CD4-positive, alpha-beta memory T cell (primary cell): ENCODE measurements at regions not wholly inside any gene's neighbourhood (a gene's known extent, or its start where the extent isn't known, plus 50 kb on each side); places are given as distances from the start of the nearest gene placed in this dataset.

Experiments
- CTCF ChIA-PET: fragments of 350-600 bp; sonication (Branson Sonifier 250); formaldehyde crosslinking; loops from one replicate; lab custom pipeline; 2021; ENCODE audit warnings: inconsistent platforms; ENCODE audit not compliant: partially characterized antibody; lab: Charles Lee
- POLR2A ChIA-PET: fragments of 350-600 bp; sonication (Branson Sonifier 250); formaldehyde crosslinking; loops from one replicate; lab custom pipeline; 2021; ENCODE audit not compliant: partially characterized antibody; lab: Charles Lee
- DNase-seq, 5 donors: peaks; one replicate each; pipeline versions ENCODE4 v3.0.0 to v3.0.0-alpha.2; 2020 to 2022; ENCODE audit warnings: mixed read lengths in 1 of 5
- H3K27ac ChIP-seq: one replicate; pipeline ENCODE4 v1.7.0; 2013; ENCODE audit warnings: low read depth, low read length
- H3K27me3 ChIP-seq: 2 replicates; pipeline ENCODE4 v1.7.0; 2013; ENCODE audit warnings: mild to moderate bottlenecking, low read length, moderate library complexity; ENCODE audit not compliant: insufficient read depth
- H3K36me3 ChIP-seq: 2 replicates; pipeline ENCODE4 v1.7.0; 2013; ENCODE audit warnings: mild to moderate bottlenecking, low read length, moderate library complexity; ENCODE audit not compliant: insufficient read depth
- H3K4me1 ChIP-seq: 2 replicates; pipeline ENCODE4 v1.7.0; 2013; ENCODE audit warnings: mild to moderate bottlenecking, low read length, moderate library complexity; ENCODE audit not compliant: insufficient read depth
- H3K4me3 ChIP-seq, 2 donors: one replicate each; pipeline ENCODE4 v1.7.0; 2013; ENCODE audit warnings: low read length in 2 of 2, mild to moderate bottlenecking in 1 of 2
- H3K9me3 ChIP-seq, 2 donors: one replicate each; pipeline ENCODE4 v1.7.0; 2013; ENCODE audit warnings: low read length in 2 of 2, control low read depth in 1 of 2; ENCODE audit not compliant: control insufficient read depth in 1 of 2
- H3K27ac Mint-ChIP-seq, 7 donors: one replicate each; pipeline ENCODE4 v1.8.0; 2020 to 2021; ENCODE audit warnings: mixed read lengths in 7 of 7, mild to moderate bottlenecking in 6 of 7, inconsistent platforms in 3 of 7, moderate library complexity in 3 of 7
- H3K27me3 Mint-ChIP-seq, 2 donors: one replicate each; pipeline ENCODE4 v1.8.0; 2020 to 2021; ENCODE audit warnings: mixed read lengths in 2 of 2
- H3K36me3 Mint-ChIP-seq, 2 donors: one replicate each; pipeline ENCODE4 v1.8.0; 2020 to 2021; ENCODE audit warnings: mixed read lengths in 2 of 2, inconsistent platforms in 1 of 2, mild to moderate bottlenecking in 1 of 2
- H3K4me1 Mint-ChIP-seq, 4 donors: one replicate each; pipeline ENCODE4 v1.8.0; 2020 to 2021; ENCODE audit warnings: mixed read lengths in 4 of 4, mild to moderate bottlenecking in 1 of 4
- H3K4me3 Mint-ChIP-seq, 8 donors: one replicate each; pipeline ENCODE4 v1.8.0; 2020 to 2021; ENCODE audit warnings: mixed read lengths in 8 of 8, mild to moderate bottlenecking in 7 of 8, moderate library complexity in 6 of 8, inconsistent platforms in 3 of 8
- H3K9me3 Mint-ChIP-seq, 8 donors: one replicate each; pipeline ENCODE4 v1.8.0; 2020 to 2021; ENCODE audit warnings: mixed read lengths in 8 of 8, mild to moderate bottlenecking in 5 of 8, inconsistent platforms in 3 of 8, moderate library complexity in 1 of 8
- intact Hi-C: fragments of 100-400 bp; cut with micrococcal nuclease; formaldehyde crosslinking; loops from one replicate; pipeline ENCODE4 v1.15.1; 2023

DNA sequence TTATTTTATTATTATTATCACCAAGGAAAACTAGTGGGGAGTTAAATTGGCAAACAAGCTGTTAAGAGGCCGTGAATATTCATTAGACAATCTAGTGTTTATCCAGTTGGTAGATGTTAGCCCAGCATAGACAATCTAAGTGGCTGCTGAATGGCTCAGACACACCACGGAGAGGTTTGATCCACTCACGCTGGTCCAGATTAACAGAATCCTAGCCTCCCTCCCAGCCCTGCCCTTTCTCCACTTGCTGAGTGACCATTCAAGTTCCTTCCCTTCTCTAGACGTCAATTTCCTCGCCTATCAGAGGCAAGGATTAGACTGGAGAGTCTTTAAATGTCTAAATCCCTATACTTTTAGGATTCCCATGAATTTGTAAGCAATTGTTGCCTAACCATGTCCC is 80.1 kb downstream of the RRAGC start:
- no peaks in the 10 kb centered on the region for H3K4me1 ChIP-seq
- H3K27ac ChIP-seq = no peak overlapping the region
- no peaks in the 10 kb centered on the region for H3K9me3 ChIP-seq
- CTCF ChIA-PET = no interaction called here
- Mint-ChIP-seq H3K4me1 (no peaks in the 10 kb centered on the region), H3K27me3 (peaks cover 35 to 45% of the 10 kb centered on the region in 2 donors), H3K27ac (no peak overlapping the region), H3K4me3 (no peak overlapping the region), H3K36me3 (no peaks in the 10 kb centered on the region), H3K9me3 (no peaks in the 10 kb centered on the region)
- DNase-seq = no peak
- H3K4me3 ChIP-seq = no peak overlapping the region
- POLR2A ChIA-PET = no interaction called here
- H3K27me3 ChIP-seq = no peaks in the 10 kb centered on the region
- no peaks in the 10 kb centered on the region for H3K36me3 ChIP-seq
- intact Hi-C loops = no loop called here

GRCh38 chr1:38778521-38778920 is 81.1 kb downstream of the RRAGC start:
- no peaks in the 10 kb centered on the region for H3K4me1 Mint-ChIP-seq
- no peak overlapping the region for H3K4me3 Mint-ChIP-seq
- no peaks in the 10 kb centered on the region for H3K9me3 ChIP-seq
- no peak overlapping the region for H3K27ac Mint-ChIP-seq
- no peak overlapping the region for H3K4me3 ChIP-seq
- no peaks in the 10 kb centered on the region for H3K9me3 Mint-ChIP-seq
- ChIA-PET CTCF (interaction anchor here (1.3 kb wide), 1 partner anchor 23 kb away, joined by 3 read pairs; no protein-coding TSS in a partner anchor), POLR2A (no interaction called here)
- H3K27me3 Mint-ChIP-seq = peaks cover 28 to 38% of the 10 kb centered on the region in 2 donors
- no peaks in the 10 kb centered on the region for H3K36me3 Mint-ChIP-seq
- intact Hi-C loops = no loop called here
- no peak overlapping the region for H3K27ac ChIP-seq
- DNase-seq = no peak
- H3K36me3 ChIP-seq = no peaks in the 10 kb centered on the region
- H3K4me1 ChIP-seq = no peaks in the 10 kb centered on the region
- no peaks in the 10 kb centered on the region for H3K27me3 ChIP-seq

DNA sequence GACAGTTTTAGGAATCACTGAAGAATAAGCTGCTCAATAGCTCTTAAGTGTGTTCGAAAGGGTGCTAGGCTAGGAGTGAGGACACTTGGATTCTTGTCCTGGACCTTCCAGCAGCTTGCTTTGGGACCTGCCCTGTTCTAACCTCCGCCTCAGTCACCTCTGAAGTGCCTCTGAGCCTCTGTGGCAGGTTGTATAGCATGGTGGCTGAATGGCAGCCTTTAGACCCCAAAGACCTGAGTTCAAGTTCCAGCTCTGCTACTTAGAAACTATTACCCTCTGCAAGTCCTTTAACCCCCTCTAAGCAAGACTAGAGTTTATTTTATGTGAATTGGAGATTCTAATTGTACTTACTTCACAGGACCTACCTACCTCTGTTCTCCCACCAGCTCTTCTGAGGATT is 81.5 kb downstream of the RRAGC start:
- H3K27ac Mint-ChIP-seq = no peak overlapping the region
- intact Hi-C loops = no loop called here
- H3K9me3 Mint-ChIP-seq = no peaks in the 10 kb centered on the region
- no peaks in the 10 kb centered on the region for H3K4me1 Mint-ChIP-seq
- no peaks in the 10 kb centered on the region for H3K36me3 Mint-ChIP-seq
- no peak overlapping the region for H3K27ac ChIP-seq
- POLR2A ChIA-PET = no interaction called here
- H3K36me3 ChIP-seq = no peaks in the 10 kb centered on the region
- no peak overlapping the region for H3K4me3 ChIP-seq
- no peaks in the 10 kb centered on the region for H3K27me3 ChIP-seq
- no peak overlapping the region for H3K4me3 Mint-ChIP-seq
- CTCF ChIA-PET = interaction anchor here (1.3 kb wide), 2 partner anchors 12 to 22 kb away, joined by 3 read pairs; no protein-coding TSS in a partner anchor
- no peaks in the 10 kb centered on the region for H3K9me3 ChIP-seq
- no peaks in the 10 kb centered on the region for H3K4me1 ChIP-seq
- peaks cover 26 to 33% of the 10 kb centered on the region in 2 donors for H3K27me3 Mint-ChIP-seq
- DNase-seq = no peak

DNA sequence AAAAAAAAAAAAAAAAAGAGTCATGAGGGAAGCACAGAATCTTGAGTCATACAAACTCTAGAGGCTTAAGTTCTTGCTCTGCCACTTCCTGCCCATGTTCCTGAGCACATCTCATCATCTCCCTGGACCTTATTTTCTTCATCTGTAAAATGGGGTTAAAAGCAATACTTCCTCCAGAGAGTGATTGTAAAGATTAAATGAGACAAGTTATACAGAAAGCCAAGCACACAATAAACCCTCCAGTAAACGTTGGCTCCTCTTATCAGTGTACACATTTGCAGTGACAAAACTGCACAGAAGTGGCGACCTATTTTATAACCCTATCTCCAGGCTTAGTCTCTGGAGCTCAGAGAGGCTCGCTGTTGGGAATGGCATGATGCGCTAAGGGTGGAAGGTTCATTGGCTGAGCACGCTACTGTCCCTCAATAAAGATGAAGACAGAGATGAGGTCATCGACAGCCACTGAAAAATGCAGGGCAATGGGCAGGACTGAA is 82.1 kb downstream of the RRAGC start:
- intact Hi-C loops = no loop called here
- no peak overlapping the region for H3K4me3 Mint-ChIP-seq
- H3K9me3 ChIP-seq = no peaks in the 10 kb centered on the region
- POLR2A ChIA-PET = no interaction called here
- H3K27me3 ChIP-seq = no peaks in the 10 kb centered on the region
- CTCF ChIA-PET = interaction anchor here (1.3 kb wide), 2 partner anchors 12 to 21 kb away, joined by 3 read pairs; no protein-coding TSS in a partner anchor
- H3K27ac Mint-ChIP-seq = no peak overlapping the region
- H3K36me3 Mint-ChIP-seq = no peaks in the 10 kb centered on the region
- no peak for DNase-seq
- no peaks in the 10 kb centered on the region for H3K36me3 ChIP-seq
- H3K4me1 Mint-ChIP-seq = no peaks in the 10 kb centered on the region
- no peaks in the 10 kb centered on the region for H3K4me1 ChIP-seq
- no peak overlapping the region for H3K4me3 ChIP-seq
- no peak overlapping the region for H3K27ac ChIP-seq
- H3K9me3 Mint-ChIP-seq = no peaks in the 10 kb centered on the region
- peaks cover 25 to 31% of the 10 kb centered on the region in 2 donors for H3K27me3 Mint-ChIP-seq

- Mint-ChIP-seq H3K9me3 (no peaks in the 10 kb centered on the region), H3K27ac (no peak overlapping the region), H3K4me3 (no peak overlapping the region), H3K27me3 (peaks cover 15 to 23% of the 10 kb centered on the region in 2 donors), H3K36me3 (no peaks in the 10 kb centered on the region), H3K4me1 (no peaks in the 10 kb centered on the region)
- no peak overlapping the region for H3K27ac ChIP-seq
- H3K4me1 ChIP-seq = no peaks in the 10 kb centered on the region
- ChIA-PET POLR2A (no interaction called here), CTCF (interaction anchor here (1.3 kb wide), 1 partner anchor 11 kb away, joined by 3 read pairs; no protein-coding TSS in a partner anchor)
- intact Hi-C loops = no loop called here
- no peaks in the 10 kb centered on the region for H3K9me3 ChIP-seq
- H3K27me3 ChIP-seq = no peaks in the 10 kb centered on the region
- H3K4me3 ChIP-seq = no peak overlapping the region
- DNase-seq = no peak
- H3K36me3 ChIP-seq = no peaks in the 10 kb centered on the region
Observed at GRCh38 chr1:38776466-38777065, 83.0 kb downstream of the RRAGC start.

- Mint-ChIP-seq H3K36me3 (no peaks in the 10 kb centered on the region), H3K27ac (no peak overlapping the region), H3K27me3 (peaks cover 11 to 15% of the 10 kb centered on the region in 2 donors), H3K4me3 (no peak overlapping the region), H3K4me1 (no peaks in the 10 kb centered on the region), H3K9me3 (peaks cover 0 to 3% (median 0%) of the 10 kb centered on the region in 8 donors)
- no peak overlapping the region for H3K4me3 ChIP-seq
- no peak overlapping the region for H3K27ac ChIP-seq
- intact Hi-C loops = no loop called here
- POLR2A ChIA-PET = no interaction called here
- H3K36me3 ChIP-seq = no peaks in the 10 kb centered on the region
- no peak for DNase-seq
- H3K4me1 ChIP-seq = no peaks in the 10 kb centered on the region
- H3K9me3 ChIP-seq = no peaks in the 10 kb centered on the region
- H3K27me3 ChIP-seq = no peaks in the 10 kb centered on the region
- CTCF ChIA-PET = no interaction called here
Observed at GRCh38 chr1:38775175-38775845, 84.3 kb downstream of the RRAGC start.

- H3K9me3 Mint-ChIP-seq = peaks cover 0 to 3% (median 0%) of the 10 kb centered on the region in 8 donors
- H3K36me3 Mint-ChIP-seq = no peaks in the 10 kb centered on the region
- no peaks in the 10 kb centered on the region for H3K27me3 ChIP-seq
- POLR2A ChIA-PET = no interaction called here
- H3K27ac ChIP-seq = no peak overlapping the region
- CTCF ChIA-PET = no interaction called here
- no peaks in the 10 kb centered on the region for H3K4me1 ChIP-seq
- no peaks in the 10 kb centered on the region for H3K4me1 Mint-ChIP-seq
- H3K4me3 Mint-ChIP-seq = no peak overlapping the region
- peaks cover 3 to 17% of the 10 kb centered on the region in 2 donors for H3K27me3 Mint-ChIP-seq
- intact Hi-C loops = no loop called here
- H3K27ac Mint-ChIP-seq = no peak overlapping the region
- DNase-seq = no peak
- no peaks in the 10 kb centered on the region for H3K9me3 ChIP-seq
- no peaks in the 10 kb centered on the region for H3K36me3 ChIP-seq
- H3K4me3 ChIP-seq = no peak overlapping the region
Observed at GRCh38 chr1:38773483-38773882, 86.1 kb downstream of the RRAGC start.
